ENCODE measurements at regions not wholly inside any gene's neighbourhood (a gene's known extent, or its start where the extent isn't known, plus 50 kb on each side); places are given as distances from the start of the nearest gene placed in this dataset.

- WGBS, result 94% methylated on average over 13 of the region's 13 CpGs
- Histone ChIP-seq H3K4me3 (ENCODE audit: low read length in 2 of 2) (no peak overlapping the region), H3K36me3 (ENCODE audit: control insufficient read depth in 2 of 2, insufficient read depth in 2 of 2, low read length in 1 of 2) (no peaks in the 10 kb centered on the region), H3K4me1 (ENCODE audit: control insufficient read depth in 2 of 2, insufficient read depth in 2 of 2, low read length in 2 of 2) (peaks cover 7 to 11% of the 10 kb centered on the region in 2 donors), H3K27ac (ENCODE audit: low read depth in 1 of 2, low read length in 1 of 2) (peak overlapping the region in 1 of 2 donors; percentile 77), H3K27me3 (ENCODE audit: control insufficient read depth in 2 of 2, insufficient read depth in 1 of 2, low read length in 1 of 2) (no peaks in the 10 kb centered on the region), H3K9me3 (ENCODE audit: control insufficient read depth in 2 of 2, insufficient read depth in 1 of 2, low read length in 1 of 2) (no peaks in the 10 kb centered on the region)
- DNase-seq (ENCODE audit: low read depth in 6 of 9, low spot score in 9 of 9), result no peak
Observed at GRCh38 chr7:130994378-130995115, 260.5 kb upstream of the KLF14 start.

- Histone ChIP-seq H3K27me3 (ENCODE audit: control insufficient read depth in 2 of 2, insufficient read depth in 1 of 2, low read length in 1 of 2) (no peaks in the 10 kb centered on the region), H3K36me3 (ENCODE audit: control insufficient read depth in 2 of 2, insufficient read depth in 2 of 2, low read length in 1 of 2) (no peaks in the 10 kb centered on the region), H3K4me1 (ENCODE audit: control insufficient read depth in 2 of 2, insufficient read depth in 2 of 2, low read length in 2 of 2) (peaks cover 7 to 12% of the 10 kb centered on the region in 2 donors), H3K4me3 (ENCODE audit: low read length in 2 of 2) (no peak overlapping the region), H3K27ac (ENCODE audit: low read depth in 1 of 2, low read length in 1 of 2) (no peak overlapping the region), H3K9me3 (ENCODE audit: control insufficient read depth in 2 of 2, insufficient read depth in 1 of 2, low read length in 1 of 2) (no peaks in the 10 kb centered on the region)
- WGBS, result 86% methylated on average over 10 of the region's 10 CpGs
- DNase-seq (ENCODE audit: low read depth in 6 of 9, low spot score in 9 of 9), result no peak
Observed at GRCh38 chr7:130995252-130996081, 261.5 kb upstream of the KLF14 start.

GRCh38 chr7:130996205-130996832 is 262.3 kb upstream of the KLF14 start:
- H3K27ac ChIP-seq (ENCODE audit: low read depth in 1 of 2, low read length in 1 of 2), result peak overlapping the region in 1 of 2 donors; percentile 64
- WGBS, result 68% methylated on average over 5 of the region's 5 CpGs
- no peaks in the 10 kb centered on the region for H3K27me3 ChIP-seq (ENCODE audit: control insufficient read depth in 2 of 2, insufficient read depth in 1 of 2, low read length in 1 of 2)
- DNase-seq (ENCODE audit: low read depth in 6 of 9, low spot score in 9 of 9), result no peak
- H3K36me3 ChIP-seq (ENCODE audit: control insufficient read depth in 2 of 2, insufficient read depth in 2 of 2, low read length in 1 of 2), result no peaks in the 10 kb centered on the region
- peaks cover 7 to 12% of the 10 kb centered on the region in 2 donors for H3K4me1 ChIP-seq (ENCODE audit: control insufficient read depth in 2 of 2, insufficient read depth in 2 of 2, low read length in 2 of 2)
- H3K9me3 ChIP-seq (ENCODE audit: control insufficient read depth in 2 of 2, insufficient read depth in 1 of 2, low read length in 1 of 2), result no peaks in the 10 kb centered on the region
- H3K4me3 ChIP-seq (ENCODE audit: low read length in 2 of 2), result no peak overlapping the region

- DNase-seq (ENCODE audit: low read depth in 6 of 9, low spot score in 9 of 9), result no peak
- H3K4me1 ChIP-seq (ENCODE audit: control insufficient read depth in 2 of 2, insufficient read depth in 2 of 2, low read length in 2 of 2), result peaks cover 7 to 12% of the 10 kb centered on the region in 2 donors
- H3K9me3 ChIP-seq (ENCODE audit: control insufficient read depth in 2 of 2, insufficient read depth in 1 of 2, low read length in 1 of 2), result no peaks in the 10 kb centered on the region
- no peaks in the 10 kb centered on the region for H3K36me3 ChIP-seq (ENCODE audit: control insufficient read depth in 2 of 2, insufficient read depth in 2 of 2, low read length in 1 of 2)
- H3K27ac ChIP-seq (ENCODE audit: low read depth in 1 of 2, low read length in 1 of 2), result peak overlapping the region in 1 of 2 donors; percentile 64
- WGBS, result 21% methylated on average over 6 of the region's 6 CpGs
- H3K27me3 ChIP-seq (ENCODE audit: control insufficient read depth in 2 of 2, insufficient read depth in 1 of 2, low read length in 1 of 2), result no peaks in the 10 kb centered on the region
- no peak overlapping the region for H3K4me3 ChIP-seq (ENCODE audit: low read length in 2 of 2)
Observed at GRCh38 chr7:130996833-130997231, 262.8 kb upstream of the KLF14 start.

GRCh38 chr7:130998993-130999602 is 265.1 kb upstream of the KLF14 start:
- Histone ChIP-seq H3K27me3 (ENCODE audit: control insufficient read depth in 2 of 2, insufficient read depth in 1 of 2, low read length in 1 of 2) (no peaks in the 10 kb centered on the region), H3K9me3 (ENCODE audit: control insufficient read depth in 2 of 2, insufficient read depth in 1 of 2, low read length in 1 of 2) (no peaks in the 10 kb centered on the region), H3K4me3 (ENCODE audit: low read length in 2 of 2) (no peak overlapping the region), H3K36me3 (ENCODE audit: control insufficient read depth in 2 of 2, insufficient read depth in 2 of 2, low read length in 1 of 2) (no peaks in the 10 kb centered on the region), H3K4me1 (ENCODE audit: control insufficient read depth in 2 of 2, insufficient read depth in 2 of 2, low read length in 2 of 2) (peaks cover 7 to 12% of the 10 kb centered on the region in 2 donors), H3K27ac (ENCODE audit: low read depth in 1 of 2, low read length in 1 of 2) (peak overlapping the region in 1 of 2 donors; percentile 33)
- 67% methylated on average over 3 of the region's 3 CpGs for WGBS
- no peak for DNase-seq (ENCODE audit: low read depth in 6 of 9, low spot score in 9 of 9)

- H3K27me3 ChIP-seq (ENCODE audit: control insufficient read depth in 2 of 2, insufficient read depth in 1 of 2, low read length in 1 of 2), result no peaks in the 10 kb centered on the region
- WGBS, result 98% methylated on average over 4 of the region's 4 CpGs
- no peaks in the 10 kb centered on the region for H3K36me3 ChIP-seq (ENCODE audit: control insufficient read depth in 2 of 2, insufficient read depth in 2 of 2, low read length in 1 of 2)
- no peaks in the 10 kb centered on the region for H3K9me3 ChIP-seq (ENCODE audit: control insufficient read depth in 2 of 2, insufficient read depth in 1 of 2, low read length in 1 of 2)
- H3K4me3 ChIP-seq (ENCODE audit: low read length in 2 of 2), result no peak overlapping the region
- H3K4me1 ChIP-seq (ENCODE audit: control insufficient read depth in 2 of 2, insufficient read depth in 2 of 2, low read length in 2 of 2), result peaks cover 7 to 12% of the 10 kb centered on the region in 2 donors
- H3K27ac ChIP-seq (ENCODE audit: low read depth in 1 of 2, low read length in 1 of 2), result no peak overlapping the region
- DNase-seq (ENCODE audit: low read depth in 6 of 9, low spot score in 9 of 9), result no peak
Observed at GRCh38 chr7:130999926-131000325, 265.9 kb upstream of the KLF14 start.

GRCh38 chr7:131000389-131000788 is 266.4 kb upstream of the KLF14 start:
- Histone ChIP-seq H3K36me3 (ENCODE audit: control insufficient read depth in 2 of 2, insufficient read depth in 2 of 2, low read length in 1 of 2) (no peaks in the 10 kb centered on the region), H3K27me3 (ENCODE audit: control insufficient read depth in 2 of 2, insufficient read depth in 1 of 2, low read length in 1 of 2) (no peaks in the 10 kb centered on the region), H3K4me1 (ENCODE audit: control insufficient read depth in 2 of 2, insufficient read depth in 2 of 2, low read length in 2 of 2) (peaks cover 7 to 12% of the 10 kb centered on the region in 2 donors), H3K9me3 (ENCODE audit: control insufficient read depth in 2 of 2, insufficient read depth in 1 of 2, low read length in 1 of 2) (no peaks in the 10 kb centered on the region), H3K27ac (ENCODE audit: low read depth in 1 of 2, low read length in 1 of 2) (no peak overlapping the region), H3K4me3 (ENCODE audit: low read length in 2 of 2) (no peak overlapping the region)
- 99% methylated on average over 6 of the region's 6 CpGs for WGBS
- no peak for DNase-seq (ENCODE audit: low read depth in 6 of 9, low spot score in 9 of 9)

- WGBS, result 50% methylated on average over 2 of the region's 2 CpGs
- Histone ChIP-seq H3K9me3 (ENCODE audit: control insufficient read depth in 2 of 2, insufficient read depth in 1 of 2, low read length in 1 of 2) (no peaks in the 10 kb centered on the region), H3K36me3 (ENCODE audit: control insufficient read depth in 2 of 2, insufficient read depth in 2 of 2, low read length in 1 of 2) (no peaks in the 10 kb centered on the region), H3K27ac (ENCODE audit: low read depth in 1 of 2, low read length in 1 of 2) (no peak overlapping the region), H3K4me1 (ENCODE audit: control insufficient read depth in 2 of 2, insufficient read depth in 2 of 2, low read length in 2 of 2) (peaks cover 7 to 12% of the 10 kb centered on the region in 2 donors), H3K4me3 (ENCODE audit: low read length in 2 of 2) (no peak overlapping the region), H3K27me3 (ENCODE audit: control insufficient read depth in 2 of 2, insufficient read depth in 1 of 2, low read length in 1 of 2) (no peaks in the 10 kb centered on the region)
- DNase-seq (ENCODE audit: low read depth in 6 of 9, low spot score in 9 of 9), result no peak
Observed at GRCh38 chr7:131000873-131001272, 266.9 kb upstream of the KLF14 start.
